ENCODE measurements at regions not wholly inside any gene's neighbourhood (a gene's known extent, or its start where the extent isn't known, plus 50 kb on each side); places are given as distances from the start of the nearest gene placed in this dataset.

DNA sequence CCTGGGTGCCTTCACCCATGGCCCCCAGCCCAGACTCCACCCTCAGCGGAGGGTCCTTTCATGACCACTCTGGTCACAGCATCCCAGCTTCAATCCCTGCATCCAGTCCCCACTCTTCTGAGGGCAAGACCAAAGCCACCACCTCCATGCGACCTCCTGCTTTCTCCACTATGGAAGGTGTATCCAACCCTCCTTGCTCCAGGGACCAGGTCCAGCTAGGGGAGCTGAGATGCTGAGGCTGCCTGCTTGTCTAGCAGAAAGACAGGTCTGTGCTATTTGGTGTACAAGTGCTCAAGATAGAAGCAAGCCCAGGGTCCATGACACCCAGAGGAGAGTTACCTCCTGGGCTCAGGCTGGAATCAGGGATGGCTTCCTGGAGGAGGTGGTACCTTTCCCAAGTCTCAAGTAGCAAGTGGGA is 73.8 kb upstream of the RAB6C start:
- no peak for DNase-seq

DNA sequence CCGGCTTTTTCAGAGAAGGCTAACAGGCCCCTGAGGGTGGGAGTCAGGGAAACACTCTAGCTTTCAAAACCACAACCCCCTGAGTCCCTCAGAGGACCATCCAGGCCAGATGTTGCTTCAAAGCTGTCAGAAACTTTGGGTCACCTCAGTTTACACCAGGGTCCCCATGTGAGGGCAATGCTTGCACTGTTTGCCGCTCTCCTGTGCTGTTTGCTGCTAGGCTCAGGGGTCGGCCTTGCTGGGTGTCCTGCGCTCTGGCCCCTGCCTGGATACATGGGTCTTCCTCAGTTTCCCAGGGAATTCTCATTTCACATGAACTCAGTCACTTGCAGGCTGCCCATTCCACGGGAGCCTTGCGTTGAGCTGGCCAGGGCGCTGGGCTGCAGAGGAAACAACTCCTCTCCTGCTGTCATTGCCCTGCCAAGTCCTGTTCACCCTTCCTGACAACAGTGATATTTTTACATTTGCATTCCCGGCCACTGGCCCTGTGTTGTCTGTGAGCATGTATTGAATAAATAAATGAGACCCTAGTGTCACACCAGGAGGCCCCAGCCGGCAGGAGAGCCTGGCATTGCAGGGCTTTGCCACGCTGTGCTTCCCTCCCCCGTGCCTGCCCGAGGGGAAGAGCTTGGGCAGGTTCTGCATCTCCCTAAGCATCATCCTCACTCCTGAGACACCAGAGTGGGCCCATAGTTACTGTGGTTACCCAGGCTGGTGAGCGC is 73.2 kb upstream of the RAB6C start:
- no peak for DNase-seq

DNA sequence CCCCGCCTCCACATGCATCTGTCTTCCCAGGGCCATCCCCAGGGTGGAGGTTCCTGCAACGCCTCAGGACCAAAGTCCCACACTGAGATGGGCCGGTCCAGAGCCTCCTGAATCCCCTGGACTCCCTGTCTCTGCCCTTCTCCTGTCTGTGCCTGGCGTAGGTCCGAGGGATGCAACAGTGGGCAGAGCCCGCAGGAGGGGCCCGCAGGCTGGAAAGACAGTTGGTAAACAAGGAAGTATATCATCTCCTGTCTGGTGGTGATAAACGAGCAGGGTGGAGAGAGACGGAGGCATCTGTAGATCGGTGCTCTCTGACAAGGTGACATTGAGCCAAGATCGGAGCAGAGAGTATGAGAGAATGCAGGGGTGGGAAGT is 72.6 kb upstream of the RAB6C start:
- DNase-seq: no peak

DNA sequence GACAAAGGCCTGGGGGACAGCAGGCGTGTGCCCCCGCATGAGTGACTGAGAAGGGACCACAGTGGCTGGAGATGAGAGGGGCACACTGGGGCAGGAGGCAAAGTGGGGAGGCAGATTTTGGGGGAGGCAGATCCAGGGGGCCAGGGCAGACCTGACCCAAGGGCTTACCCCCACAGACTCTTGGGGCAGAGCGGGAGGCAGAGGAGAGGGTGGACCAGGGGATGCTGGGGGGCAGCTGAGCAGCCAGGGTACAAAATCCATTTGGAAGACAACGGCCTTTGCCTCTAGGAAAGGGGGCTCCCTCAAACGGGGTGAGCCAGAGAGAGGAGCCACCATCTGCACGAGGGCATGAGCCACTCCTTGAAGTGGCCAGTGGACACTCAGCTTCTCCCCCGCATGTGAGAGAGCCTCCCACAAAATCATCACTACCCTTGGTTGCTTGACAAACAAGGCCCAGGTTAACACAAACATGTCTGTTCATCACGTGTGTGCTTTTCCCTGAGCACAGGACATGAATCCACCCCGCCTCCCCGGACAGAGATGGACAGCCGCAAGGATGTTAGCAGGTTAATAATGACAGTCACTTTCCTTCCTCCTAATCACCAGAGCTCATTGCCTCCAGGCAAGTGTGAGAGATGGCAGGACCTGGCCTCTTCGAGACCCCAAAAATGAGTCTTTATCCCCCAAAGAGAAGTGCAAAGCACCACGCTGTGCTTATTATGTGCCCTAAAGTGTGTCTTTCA is 72.0 kb upstream of the RAB6C start:
- no peak for DNase-seq

DNA sequence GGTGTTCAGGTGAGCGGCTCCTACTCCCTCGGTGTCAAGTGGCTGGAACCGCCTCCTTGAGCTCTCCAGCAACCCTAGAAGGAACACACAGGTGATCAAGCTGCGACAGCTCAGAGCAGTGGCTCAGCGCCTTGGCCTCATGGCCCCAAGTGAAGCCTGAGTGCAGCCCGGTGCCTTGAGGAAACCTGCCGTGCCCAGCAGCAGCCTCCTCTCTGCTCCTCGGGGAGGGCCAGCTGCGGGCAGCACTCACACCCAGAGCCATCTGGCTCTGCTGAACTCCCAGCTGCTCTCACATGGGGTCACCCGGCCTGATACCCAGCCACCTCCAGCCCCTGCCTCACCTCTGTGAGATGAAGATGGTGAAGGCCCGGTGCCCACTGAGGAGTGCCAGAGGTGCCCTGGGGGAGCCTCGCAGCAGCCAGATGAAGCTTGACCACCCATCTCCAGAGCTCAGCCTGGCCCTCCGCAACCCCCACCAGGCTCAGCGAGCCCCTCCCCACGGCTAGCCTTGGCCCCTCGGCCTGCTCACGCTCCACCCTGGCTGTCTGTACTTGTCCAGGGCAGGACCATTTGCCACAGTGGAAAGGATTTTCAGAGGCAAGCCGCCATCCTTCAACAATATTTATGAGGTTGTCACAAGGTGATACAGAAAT is 70.6 kb upstream of the RAB6C start:
- DNase-seq: no peak

DNA sequence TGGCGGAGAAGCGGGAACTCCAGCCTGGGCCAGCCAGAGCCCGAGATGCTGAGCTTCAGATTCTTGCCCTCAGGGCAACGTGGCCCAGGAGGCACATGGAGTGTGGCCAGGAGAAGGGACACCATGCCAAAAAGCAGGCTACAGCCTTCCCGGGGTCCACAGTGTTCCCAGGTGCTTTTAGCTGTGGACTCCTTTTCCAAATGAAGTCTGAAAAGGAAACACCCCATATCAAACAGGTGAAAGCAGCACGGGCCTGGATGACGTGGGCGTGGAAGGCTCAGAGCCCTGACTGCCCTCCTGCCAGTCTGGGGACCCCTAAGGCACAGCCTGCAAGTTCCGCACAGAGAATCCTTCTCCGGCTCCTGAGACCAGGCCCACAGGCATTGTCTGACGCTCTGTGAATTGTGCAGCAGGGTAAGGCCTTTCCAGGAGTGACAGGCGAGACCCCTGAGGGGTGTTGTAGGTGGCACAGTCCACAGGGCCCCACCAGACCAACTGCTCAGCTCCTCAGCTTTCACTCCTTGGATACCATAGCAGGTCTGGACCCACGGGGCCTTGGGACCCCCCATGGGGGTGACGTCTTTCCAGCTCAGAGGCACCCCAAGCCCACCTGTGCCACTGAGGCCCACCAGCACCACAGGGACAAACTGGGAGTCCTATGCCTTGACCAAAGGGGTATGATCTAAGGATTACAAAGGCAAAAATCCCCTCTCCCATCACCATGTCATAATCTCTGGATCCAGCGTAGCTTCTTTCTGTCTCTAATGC is 69.6 kb upstream of the RAB6C start:
- no peak for DNase-seq

DNA sequence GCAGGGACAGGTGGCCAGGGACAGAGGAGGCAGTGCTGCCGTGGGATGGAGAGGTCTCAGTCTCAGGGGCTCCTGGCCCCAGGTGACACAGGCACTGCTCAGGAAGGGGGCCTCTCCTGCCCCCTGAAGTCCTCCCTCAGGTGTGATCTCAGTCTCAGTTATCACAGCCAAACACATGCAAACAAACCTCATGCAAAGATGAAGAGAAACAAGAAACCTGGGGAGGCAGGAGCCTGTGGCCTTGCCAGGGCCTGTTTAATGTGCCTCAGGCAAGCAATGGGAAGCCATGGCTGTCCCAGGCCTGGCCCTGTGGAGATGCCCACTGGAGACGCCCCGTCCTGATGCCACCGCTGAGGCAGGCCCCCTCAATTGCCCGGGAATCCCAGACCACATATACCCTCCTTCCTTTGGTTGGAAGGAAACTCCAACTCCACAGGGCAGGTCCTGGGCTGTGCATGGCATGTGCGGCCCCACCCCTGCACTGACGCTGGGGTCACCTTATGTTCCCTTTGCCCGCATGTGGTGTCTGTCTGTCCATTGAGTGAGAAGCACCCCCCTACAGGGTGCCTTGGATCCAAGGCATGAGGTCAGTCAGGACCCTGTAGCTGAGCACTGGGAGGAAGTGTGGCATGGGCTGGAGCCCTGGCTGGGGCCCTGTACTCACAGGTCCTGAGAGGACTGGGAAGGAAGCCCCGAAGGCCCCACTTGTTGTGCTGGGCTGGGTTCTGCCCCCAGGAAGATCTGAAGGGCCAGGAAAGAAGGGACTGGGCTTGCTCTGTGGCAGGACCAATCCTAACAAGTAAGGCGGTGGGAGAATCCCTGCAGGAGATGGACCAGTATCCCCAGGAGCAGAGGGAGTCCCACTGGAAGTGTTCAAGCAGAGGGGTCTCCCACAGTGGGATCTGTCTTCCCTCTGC is 68.8 kb upstream of the RAB6C start:
- no peak for DNase-seq

DNA sequence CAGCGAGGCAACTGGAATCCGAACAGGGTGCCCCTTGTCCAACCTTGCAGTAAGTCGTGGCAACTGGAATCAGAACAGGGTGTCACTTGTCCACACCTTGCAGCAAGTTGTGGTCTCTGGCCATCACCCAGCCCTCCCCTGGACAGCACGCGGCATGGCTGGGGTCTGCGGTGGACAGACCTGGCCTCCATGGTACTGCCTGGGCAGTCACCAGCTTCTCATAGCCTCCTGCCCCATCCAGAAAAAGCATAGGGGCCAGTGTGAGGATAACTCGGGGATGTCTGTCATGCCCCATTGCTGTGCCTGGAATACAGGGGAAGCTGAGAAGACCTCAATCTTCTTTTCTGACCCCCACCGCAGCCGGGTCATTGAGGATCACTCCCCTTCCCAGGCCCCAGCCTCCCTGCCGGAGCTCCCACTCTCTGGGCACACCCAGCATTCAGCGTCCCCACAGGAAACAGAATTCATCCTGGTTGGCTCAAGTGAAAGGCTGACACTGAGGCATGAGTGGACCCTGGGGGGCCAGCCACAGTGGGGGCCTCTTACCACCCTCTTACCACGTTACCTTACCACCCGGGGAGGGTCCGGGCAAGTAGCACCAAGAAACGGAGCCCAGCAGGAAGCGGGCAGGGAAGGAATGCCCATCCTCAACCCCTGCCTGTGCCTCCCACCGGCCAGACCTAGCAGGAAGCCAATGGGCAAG is 68.0 kb upstream of the RAB6C start:
- no peak for DNase-seq

DNA sequence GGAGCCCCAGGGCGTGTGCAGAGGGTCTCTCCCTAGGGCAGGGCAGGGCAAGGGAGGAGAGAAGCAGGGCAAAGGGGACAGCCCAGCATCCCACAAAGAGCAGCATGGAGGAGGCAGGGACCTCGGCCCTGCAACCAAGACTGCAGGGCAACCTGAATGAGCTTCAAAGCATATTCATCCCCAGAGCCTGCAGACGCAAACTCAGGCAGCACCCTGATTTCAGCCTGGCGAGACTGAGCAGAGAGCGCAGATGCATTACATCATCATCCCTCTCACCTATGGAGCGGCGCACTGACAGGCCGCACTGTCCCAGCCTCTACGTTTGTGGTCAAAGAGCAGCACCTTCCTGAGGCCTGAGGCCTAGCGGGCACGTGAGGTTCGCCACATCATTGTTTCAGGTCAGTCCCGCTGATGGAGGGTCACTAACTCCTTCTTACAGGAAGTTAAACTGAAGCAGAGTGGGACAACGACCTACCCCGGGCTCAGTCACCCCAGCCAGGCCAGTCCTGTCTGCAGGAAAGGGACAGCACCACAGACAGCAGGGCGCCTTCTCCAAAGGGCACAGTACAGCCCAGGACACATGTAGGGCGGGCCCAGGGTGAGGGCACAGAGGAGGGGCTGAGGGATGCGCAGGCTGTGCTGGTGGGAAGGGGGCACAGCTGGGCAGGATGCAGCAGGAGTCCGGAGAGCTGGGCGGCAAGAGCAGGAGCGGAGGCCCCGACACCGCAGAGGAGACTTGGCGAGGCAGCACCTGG is 67.2 kb upstream of the RAB6C start:
- DNase-seq: no peak

DNA sequence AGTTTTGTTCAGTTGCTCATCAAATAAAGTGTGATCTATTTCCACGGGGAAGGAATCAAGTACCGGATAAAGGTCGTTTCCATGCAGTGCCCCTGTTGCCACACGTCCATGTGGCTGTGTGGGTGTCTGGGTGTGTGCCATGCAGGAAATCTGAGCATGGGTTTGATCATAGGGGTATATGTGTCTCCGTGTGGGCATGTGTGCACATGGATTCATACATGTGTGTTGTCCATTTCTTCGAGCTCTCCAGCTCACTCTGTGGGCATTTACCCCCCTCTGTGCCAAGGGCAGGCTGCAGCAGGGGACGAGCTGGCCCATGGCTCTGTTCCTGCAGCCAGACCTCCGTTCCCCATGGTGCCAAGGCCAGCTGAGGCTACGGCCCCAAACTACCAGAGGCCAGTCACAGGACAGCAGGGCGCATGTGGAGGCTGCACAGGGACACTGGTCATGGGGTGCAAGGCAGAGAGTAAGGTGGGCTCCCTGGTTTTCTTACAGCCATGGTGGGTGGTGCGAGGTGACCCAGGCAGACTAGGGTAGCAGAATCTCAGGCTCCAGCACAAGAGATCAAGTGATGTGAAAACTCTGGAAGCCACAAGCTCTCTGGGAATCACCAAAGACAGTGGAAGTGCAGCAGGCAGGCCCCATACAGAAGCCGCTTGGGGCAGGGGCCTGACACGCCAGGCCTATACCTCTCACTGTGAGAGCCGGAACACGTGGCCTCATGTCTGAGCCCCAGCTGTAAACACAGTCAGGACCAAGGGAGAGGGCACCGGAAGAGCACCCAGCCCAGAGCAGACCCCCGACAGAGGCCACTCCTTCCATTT is 66.4 kb upstream of the RAB6C start:
- no peak for DNase-seq

DNA sequence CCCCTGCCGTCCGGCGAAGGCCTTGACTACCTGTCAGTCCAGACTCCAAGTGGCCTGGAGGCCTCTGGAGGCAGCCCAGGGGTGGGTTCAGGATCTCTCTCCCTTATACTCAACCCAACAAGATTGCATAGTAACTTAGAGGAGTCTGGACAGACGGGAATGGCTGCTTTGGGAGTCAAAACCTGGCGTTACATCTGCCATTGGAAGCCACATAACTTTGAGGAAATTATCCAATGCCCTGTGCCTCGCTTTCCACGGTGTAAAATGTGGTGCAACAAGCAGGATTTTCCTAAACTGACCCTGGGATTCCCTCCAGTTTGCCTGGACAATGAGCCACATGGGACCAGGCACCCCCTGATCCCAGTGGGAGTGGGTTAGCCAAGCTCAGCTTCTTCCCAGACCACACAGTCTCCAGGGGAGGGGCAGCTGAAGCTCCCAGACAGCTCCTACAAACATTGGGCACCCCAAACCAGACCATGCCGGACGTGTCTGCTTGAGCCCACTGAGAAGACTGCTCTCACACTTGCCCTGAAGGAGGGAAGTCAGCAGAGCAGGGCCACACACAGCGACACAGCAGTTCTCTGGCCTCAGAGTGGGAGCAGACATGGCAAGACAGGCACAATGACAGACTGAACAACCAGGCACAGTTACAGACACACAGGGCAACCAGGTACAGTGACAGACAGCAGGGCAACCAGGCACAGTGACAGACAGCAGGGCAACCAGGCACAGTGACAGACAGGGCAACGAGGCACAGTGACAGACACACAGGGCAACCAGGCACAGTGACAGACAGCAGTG is 65.6 kb upstream of the RAB6C start:
- no peak for DNase-seq

DNA sequence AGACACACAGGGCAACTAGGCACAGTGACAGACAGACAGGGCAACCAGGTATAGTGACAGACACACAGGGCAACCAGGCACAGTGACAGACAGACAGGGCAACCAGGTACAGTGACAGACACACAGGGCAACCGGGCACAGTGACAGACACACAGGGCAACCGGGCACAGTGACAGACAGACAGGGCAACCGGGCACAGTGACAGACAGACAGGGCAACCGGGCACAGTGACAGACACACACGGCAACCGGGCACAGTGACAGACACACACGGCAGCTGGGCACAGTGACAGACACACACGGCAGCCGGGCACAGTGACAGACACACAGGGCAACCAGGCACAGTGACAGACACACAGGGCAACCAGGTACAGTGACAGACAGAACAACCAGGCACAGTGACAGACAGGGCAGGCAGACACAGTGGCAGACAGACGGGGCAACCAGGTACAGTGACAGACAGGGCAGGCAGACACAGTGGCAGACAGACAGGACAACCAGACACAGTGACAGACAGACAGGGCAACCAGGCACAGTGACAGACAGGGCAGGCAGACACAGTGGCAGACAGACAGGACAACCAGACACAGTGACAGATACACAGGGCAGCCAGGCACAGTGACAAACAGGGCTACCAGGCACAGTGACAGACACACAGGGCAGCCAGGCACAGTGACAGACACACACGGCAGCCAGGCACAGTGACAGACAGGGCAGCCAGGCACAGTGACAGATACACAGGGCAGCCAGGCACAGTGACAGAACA is 64.7 kb upstream of the RAB6C start:
- DNase-seq: no peak

DNA sequence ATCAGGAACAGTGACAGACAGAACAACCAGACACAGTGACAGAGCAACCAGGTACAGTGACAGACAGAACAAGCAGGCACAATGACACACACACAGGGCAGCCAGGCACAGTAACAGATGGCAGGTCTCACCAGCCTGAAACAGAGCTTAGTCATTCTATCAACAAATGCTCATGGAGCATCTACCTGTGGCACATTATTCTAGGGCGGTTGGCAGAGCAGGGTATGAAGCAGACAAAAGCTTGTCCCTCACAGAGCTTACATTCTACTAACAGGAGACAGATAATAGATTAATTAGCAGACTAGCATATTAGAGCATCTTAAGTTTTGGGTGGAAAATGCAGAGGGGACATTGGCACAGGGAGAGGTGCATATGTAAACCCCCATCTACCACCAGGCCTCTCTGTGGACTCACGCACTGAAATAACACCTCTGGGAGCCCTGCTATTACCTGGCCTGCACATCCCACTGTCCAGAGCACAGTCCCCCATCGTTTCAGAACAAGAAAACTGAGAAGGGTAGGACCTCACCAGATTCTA is 64.1 kb upstream of the RAB6C start:
- no peak for DNase-seq

DNA sequence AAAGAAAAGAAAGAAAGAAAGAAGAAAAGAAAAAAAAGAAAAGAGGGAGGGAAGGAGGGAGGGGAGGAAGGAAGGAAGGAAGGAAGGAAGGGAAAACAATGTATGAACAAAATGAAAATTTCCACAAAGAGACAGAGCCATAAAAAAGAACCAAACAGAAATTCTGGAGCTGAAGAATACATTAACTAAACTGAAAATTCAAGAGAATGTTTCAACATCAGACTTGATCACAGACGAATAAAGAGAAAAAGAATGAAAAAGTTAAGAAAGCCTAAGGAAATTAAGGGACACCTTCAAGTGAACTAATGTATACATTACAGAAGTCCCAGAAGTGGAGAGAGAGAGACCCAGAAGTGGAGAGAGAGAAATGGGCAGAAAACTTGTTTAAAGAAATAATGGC is 60.9 kb upstream of the RAB6C start:
- DNase-seq: no peak

DNA sequence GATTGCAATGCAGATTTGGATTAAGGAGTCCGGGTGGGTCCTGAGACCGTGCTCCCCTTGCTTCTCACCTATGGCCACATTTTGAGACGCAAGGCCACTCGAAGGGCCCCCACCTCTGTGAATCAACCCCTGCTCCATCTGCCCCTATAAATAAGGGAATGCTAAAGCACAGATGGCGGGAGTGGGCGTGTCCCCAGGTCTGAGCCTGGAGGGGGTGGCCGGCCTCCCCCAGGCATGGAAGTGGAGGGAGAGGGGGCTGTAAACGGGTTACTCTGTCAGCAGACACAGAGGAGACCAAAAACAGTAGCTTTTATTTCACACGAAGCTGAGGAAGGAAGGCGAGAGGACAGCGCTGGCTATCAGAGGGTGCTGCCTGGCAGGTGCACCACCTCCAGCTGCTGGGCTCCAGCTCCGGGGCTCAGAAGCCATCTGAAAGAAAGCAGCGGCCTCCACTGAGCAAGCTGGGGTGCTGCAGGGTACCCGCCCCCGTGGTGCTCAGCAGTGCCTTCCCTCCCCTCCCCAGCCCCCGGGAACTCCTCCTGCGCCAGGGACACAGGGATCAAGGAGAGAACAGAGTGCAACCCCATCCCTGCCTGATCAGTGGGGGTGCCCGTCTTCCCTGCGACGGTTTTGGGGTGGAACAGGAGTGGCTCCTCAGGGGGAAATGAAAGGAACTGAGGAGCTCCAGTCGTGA is 56.7 kb upstream of the RAB6C start:
- no peak for DNase-seq

DNA sequence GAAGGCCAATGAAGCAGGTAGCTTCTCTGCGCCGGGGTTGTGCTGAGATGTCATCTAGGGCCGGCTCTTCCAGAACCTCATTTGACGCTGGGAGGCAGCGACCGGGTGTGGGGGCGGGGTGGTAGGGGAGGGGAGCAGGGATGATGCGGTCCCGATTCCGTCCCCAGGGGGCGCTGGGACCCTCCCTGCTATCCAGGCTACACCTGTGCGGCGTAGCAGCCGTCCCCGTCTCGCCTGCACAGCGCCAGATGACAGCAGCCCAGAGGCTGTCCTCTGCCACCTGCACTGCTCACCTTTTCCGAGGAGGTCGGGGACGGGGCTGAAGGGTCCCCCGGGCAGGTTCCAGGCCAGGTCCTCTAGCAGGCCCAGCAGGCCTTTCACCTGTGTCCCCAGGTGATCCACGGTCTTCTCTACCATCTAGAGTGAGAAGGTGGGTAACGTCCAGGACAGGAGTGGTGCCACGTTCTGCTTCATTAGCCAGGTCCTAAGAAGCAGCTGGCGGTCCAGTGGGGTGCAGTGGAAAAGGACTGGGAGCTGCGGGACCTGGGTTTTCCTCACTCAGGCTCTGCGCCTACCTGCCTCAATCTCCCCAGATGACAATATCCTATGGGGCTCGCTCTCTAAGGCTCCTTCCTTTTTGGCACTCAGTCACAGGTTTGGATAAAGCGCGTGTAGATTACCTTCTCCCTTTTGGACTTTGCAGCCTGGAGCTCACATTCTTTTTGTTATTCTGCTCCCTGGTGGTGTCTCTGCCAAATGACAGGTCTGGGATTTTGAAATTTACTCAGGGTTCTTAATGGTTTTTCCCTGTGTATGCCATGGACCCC is 56.0 kb upstream of the RAB6C start:
- peak; percentile 10 for DNase-seq

Data from NCI-H1417 treated with DMSO at 0.1 percent for 48 hours (cell line).